GM23338 (cell line): ENCODE measurements at regions not wholly inside any gene's neighbourhood (a gene's known extent, or its start where the extent isn't known, plus 50 kb on each side); places are given as distances from the start of the nearest gene placed in this dataset.

Experiments
- ATAC-seq: fragments of 200-7000 bp; cut with Tn5 transposase; 3 replicates; pipeline ENCODE4 v1.9.1; 2020
- DNase-seq: peaks from one replicate; pipeline ENCODE4 v3.0.0-alpha.2; 2015; ENCODE audit warnings: low spot score
- H2AFZ ChIP-seq: fragments of 200-600 bp; sonication (generic); 2 replicates; pipeline ENCODE4 v1.8.0; 2016; ENCODE audit warnings: antibody characterized with exemption, mild to moderate bottlenecking, moderate library complexity
- H3F3A ChIP-seq: fragments of 200-600 bp; sonication (generic); replicated peaks from 2 replicates; pipeline ENCODE4 v1.8.0; 2017; ENCODE audit warnings: antibody characterized with exemption, mixed run types, low read depth
- H3K27ac ChIP-seq: fragments of 200-600 bp; sonication (generic); 2 replicates; pipeline ENCODE4 v1.6.1; 2016; ENCODE audit warnings: low read depth
- H3K27me3 ChIP-seq: fragments of 200-600 bp; sonication (generic); 2 replicates; pipeline ENCODE4 v1.8.0; 2016; ENCODE audit warnings: mild to moderate bottlenecking, mixed run types, moderate library complexity; ENCODE audit not compliant: insufficient read depth
- H3K36me3 ChIP-seq: fragments of 200-600 bp; sonication (generic); 2 replicates; pipeline ENCODE4 v1.8.0; 2016; ENCODE audit warnings: mild to moderate bottlenecking; ENCODE audit not compliant: insufficient read depth
- H3K4me1 ChIP-seq: fragments of 200-600 bp; sonication (generic); 2 replicates; pipeline ENCODE4 v1.8.0; 2016; ENCODE audit warnings: mild to moderate bottlenecking, moderate library complexity; ENCODE audit not compliant: insufficient read depth
- H3K4me2 ChIP-seq: fragments of 200-600 bp; sonication (generic); 2 replicates; pipeline ENCODE4 v1.7.1; 2017; ENCODE audit warnings: mixed run types
- H3K4me3 ChIP-seq: fragments of 200-600 bp; sonication (generic); 2 replicates; pipeline ENCODE4 v1.6.1; 2016; ENCODE audit warnings: mixed run types
- H3K79me2 ChIP-seq: fragments of 200-600 bp; sonication (generic); replicated peaks from 2 replicates; pipeline ENCODE4 v1.8.0; 2017; ENCODE audit warnings: mild to moderate bottlenecking; ENCODE audit not compliant: insufficient read depth
- H3K9me2 ChIP-seq: fragments of 200-600 bp; sonication (generic); 2 replicates; pipeline ENCODE4 v1.8.0; 2017; ENCODE audit not compliant: insufficient read depth
- H4K20me1 ChIP-seq: fragments of 200-600 bp; sonication (generic); replicated peaks from 2 replicates; pipeline ENCODE4 v1.8.0; 2017; ENCODE audit warnings: mild to moderate bottlenecking; ENCODE audit not compliant: insufficient read depth
- H3K27ac Mint-ChIP-seq: 2 replicates; pipeline ENCODE4 v1.8.0; 2020; ENCODE audit warnings: inconsistent platforms, mild to moderate bottlenecking, moderate library complexity, mixed read lengths
- H3K27me3 Mint-ChIP-seq: 3 replicates; pipeline ENCODE4 v1.8.0; 2022; ENCODE audit warnings: low read depth, mild to moderate bottlenecking, moderate library complexity, mixed read lengths, inconsistent platforms; ENCODE audit not compliant: insufficient read depth, poor library complexity
- H3K36me3 Mint-ChIP-seq: 3 replicates; pipeline ENCODE4 v1.8.0; 2021; ENCODE audit warnings: low read depth, mild to moderate bottlenecking, inconsistent platforms, moderate library complexity, mixed read lengths
- H3K4me1 Mint-ChIP-seq: 3 replicates; pipeline ENCODE4 v1.8.0; 2020; ENCODE audit warnings: mild to moderate bottlenecking, inconsistent platforms, mixed read lengths
- H3K4me3 Mint-ChIP-seq: 3 replicates; pipeline ENCODE4 v1.8.0; 2021; ENCODE audit warnings: moderate library complexity, mild to moderate bottlenecking, inconsistent platforms, mixed read lengths
- H3K9me3 Mint-ChIP-seq: 3 replicates; pipeline ENCODE4 v1.8.0; 2020; ENCODE audit warnings: moderate library complexity, mild to moderate bottlenecking, inconsistent platforms, mixed read lengths
- CTCF ChIP-seq, 2 experiments: fragments of 200-600 bp in 1 of 2; sonication (generic) in 1 of 2; conservative IDR thresholded peaks; 2 replicates each; pipeline versions ENCODE4 v1.5.1 to v1.6.1; 2016 to 2017; ENCODE audit warnings: antibody characterized with exemption in 2 of 2, low read depth in 2 of 2, mild to moderate bottlenecking in 2 of 2, moderate library complexity in 1 of 2
- ETS1 ChIP-seq: IDR thresholded peaks from 2 replicates; pipeline ENCODE4 v1.6.1; 2016; ENCODE audit warnings: antibody characterized with exemption
- EZH2 ChIP-seq: fragments of 200-600 bp; sonication (generic); IDR thresholded peaks from one replicate; pipeline ENCODE4 v1.8.0; 2017; ENCODE audit warnings: antibody characterized with exemption, mild to moderate bottlenecking, low read depth; ENCODE audit not compliant: unreplicated experiment
- EZH2phosphoT487 ChIP-seq: fragments of 200-600 bp; sonication (generic); IDR thresholded peaks from one replicate; pipeline ENCODE4 v1.8.1; 2018; ENCODE audit warnings: antibody characterized with exemption; ENCODE audit not compliant: unreplicated experiment
- JUNB ChIP-seq: IDR thresholded peaks from one replicate; pipeline ENCODE4 v1.6.1; 2016; ENCODE audit warnings: antibody characterized with exemption; ENCODE audit not compliant: unreplicated experiment
- ZNF462 ChIP-seq: fragments of 250-450 bp; sonication (Bioruptor Pico); IDR thresholded peaks from 2 replicates; pipeline ENCODE4 v1.5.0; 2020; ENCODE audit warnings: mild to moderate bottlenecking, moderate library complexity
- TF ChIP-seq, protein P1 (sequence below): IDR thresholded peaks from one replicate; pipeline ENCODE4 v1.6.1; 2018; ENCODE audit warnings: antibody characterized with exemption; ENCODE audit not compliant: unreplicated experiment

GRCh38 chr15:29952225-29952624 lies 130.0 kb upstream of the TJP1 start:
- Histone ChIP-seq H3K27ac (no peak overlapping the region), H3K36me3 (no peaks in the 10 kb centered on the region), H3K9me2 (peaks cover 8% of the 10 kb centered on the region), H2AFZ (no peak overlapping the region), H3F3A (no peaks in the 10 kb centered on the region), H3K79me2 (no peaks in the 10 kb centered on the region), H3K4me1 (no peaks in the 10 kb centered on the region), H4K20me1 (no peaks in the 10 kb centered on the region), H3K27me3 (no peaks in the 10 kb centered on the region), H3K4me2 (no peak overlapping the region), H3K4me3 (no peak overlapping the region)
- no peak for DNase-seq
- peaks cover 11% of the 10 kb centered on the region for H3K9me3 Mint-ChIP-seq
- no peak overlapping the region for H3K4me3 Mint-ChIP-seq
- peaks cover 5% of the 10 kb centered on the region for H3K27me3 Mint-ChIP-seq
- TF ChIP-seq ZNF462 (CRISPR knock-in tag), result no peak
- TF ChIP-seq EZH2, result no peak
- no peak for TF ChIP-seq CTCF (conservative IDR thresholded peaks at IDR 0.05; ENCODE audit: low read depth in 2 of 2)
- no peak for TF ChIP-seq JUNB
- TF ChIP-seq ETS1, result no peak
- TF ChIP-seq EZH2phosphoT487, result no peak
- TF ChIP-seq, protein P1, sequence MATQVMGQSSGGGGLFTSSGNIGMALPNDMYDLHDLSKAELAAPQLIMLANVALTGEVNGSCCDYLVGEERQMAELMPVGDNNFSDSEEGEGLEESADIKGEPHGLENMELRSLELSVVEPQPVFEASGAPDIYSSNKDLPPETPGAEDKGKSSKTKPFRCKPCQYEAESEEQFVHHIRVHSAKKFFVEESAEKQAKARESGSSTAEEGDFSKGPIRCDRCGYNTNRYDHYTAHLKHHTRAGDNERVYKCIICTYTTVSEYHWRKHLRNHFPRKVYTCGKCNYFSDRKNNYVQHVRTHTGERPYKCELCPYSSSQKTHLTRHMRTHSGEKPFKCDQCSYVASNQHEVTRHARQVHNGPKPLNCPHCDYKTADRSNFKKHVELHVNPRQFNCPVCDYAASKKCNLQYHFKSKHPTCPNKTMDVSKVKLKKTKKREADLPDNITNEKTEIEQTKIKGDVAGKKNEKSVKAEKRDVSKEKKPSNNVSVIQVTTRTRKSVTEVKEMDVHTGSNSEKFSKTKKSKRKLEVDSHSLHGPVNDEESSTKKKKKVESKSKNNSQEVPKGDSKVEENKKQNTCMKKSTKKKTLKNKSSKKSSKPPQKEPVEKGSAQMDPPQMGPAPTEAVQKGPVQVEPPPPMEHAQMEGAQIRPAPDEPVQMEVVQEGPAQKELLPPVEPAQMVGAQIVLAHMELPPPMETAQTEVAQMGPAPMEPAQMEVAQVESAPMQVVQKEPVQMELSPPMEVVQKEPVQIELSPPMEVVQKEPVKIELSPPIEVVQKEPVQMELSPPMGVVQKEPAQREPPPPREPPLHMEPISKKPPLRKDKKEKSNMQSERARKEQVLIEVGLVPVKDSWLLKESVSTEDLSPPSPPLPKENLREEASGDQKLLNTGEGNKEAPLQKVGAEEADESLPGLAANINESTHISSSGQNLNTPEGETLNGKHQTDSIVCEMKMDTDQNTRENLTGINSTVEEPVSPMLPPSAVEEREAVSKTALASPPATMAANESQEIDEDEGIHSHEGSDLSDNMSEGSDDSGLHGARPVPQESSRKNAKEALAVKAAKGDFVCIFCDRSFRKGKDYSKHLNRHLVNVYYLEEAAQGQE, result no peak
- ATAC-seq, result no peak
- H3K27ac Mint-ChIP-seq, result no peak overlapping the region
- 0 out of 3 replicates have a peak, but pooled peaks cover 4% of the 10 kb centered on the region for H3K36me3 Mint-ChIP-seq
- no peaks in the 10 kb centered on the region for H3K4me1 Mint-ChIP-seq
